ENCODE measurements at regions not wholly inside any gene's neighbourhood (a gene's known extent, or its start where the extent isn't known, plus 50 kb on each side); places are given as distances from the start of the nearest gene placed in this dataset.

DNA sequence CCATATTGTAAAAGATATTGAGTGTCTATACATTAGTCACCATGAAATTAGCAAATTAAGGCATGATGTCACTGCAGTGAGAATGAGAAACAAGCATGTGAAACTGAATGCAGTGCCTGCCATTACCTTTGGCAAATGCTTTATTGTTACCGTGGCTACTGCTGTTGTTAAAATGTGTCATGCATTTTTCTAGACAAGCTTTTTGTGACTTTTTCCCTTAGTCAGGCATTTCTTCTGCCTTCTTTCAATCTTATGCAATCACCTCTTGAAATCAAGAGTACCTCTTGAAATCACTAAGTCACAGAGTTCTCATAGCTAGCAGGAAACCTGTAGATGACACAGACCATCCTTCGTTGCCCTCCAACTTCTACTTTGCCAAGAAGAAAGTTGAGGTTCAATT lies 461.7 kb upstream of the TENM4 start:
- DNase-seq, result no peak

GRCh38 chr11:79897896-79898295 lies 457.1 kb upstream of the TENM4 start:
- no peak for DNase-seq

GRCh38 chr11:79896258-79896657 lies 455.4 kb upstream of the TENM4 start:
- no peak for DNase-seq

GRCh38 chr11:79894111-79894510 lies 453.3 kb upstream of the TENM4 start:
- DNase-seq, result no peak

DNA sequence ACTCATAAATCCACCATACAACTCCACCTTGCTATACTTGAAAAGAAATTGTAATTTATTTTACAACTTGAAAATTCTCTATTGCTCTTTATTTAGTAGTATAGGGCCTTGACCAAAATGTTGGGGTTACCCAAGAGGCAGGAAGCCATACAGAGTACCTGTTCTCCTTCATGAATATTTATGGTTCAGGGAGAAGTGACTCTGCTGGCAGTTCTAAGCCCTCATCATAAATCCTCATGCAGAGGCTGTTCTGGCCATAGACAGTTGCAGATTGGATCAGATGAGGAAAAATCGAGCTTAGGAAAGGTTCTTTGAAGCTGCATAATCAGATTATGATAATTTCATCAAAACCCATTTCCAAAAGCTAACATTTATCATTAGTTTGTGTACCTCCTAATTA lies 449.4 kb upstream of the TENM4 start:
- no peak for DNase-seq

DNA sequence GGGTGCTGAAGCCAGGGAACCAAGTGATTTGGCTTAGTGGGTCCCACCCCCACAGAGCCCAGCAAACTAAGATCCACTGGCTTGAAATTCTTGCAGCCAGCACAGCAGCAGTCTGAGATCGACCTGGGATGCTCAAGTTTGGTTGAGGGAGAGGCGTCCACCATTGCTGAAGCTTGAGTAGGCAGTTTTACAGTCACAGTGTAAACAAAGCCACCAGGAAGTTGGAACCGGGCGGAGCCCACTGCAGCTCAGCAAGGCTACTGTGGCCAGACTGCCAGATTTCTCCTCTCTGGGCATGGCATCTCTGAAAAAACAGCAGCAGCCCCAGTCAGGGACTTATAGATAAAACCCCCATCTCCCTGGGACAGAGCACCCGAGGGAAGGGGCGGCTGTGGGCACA lies 424.1 kb upstream of the TENM4 start:
- DNase-seq, result no peak

- no peak for DNase-seq
Observed at GRCh38 chr11:79860336-79860735, 419.5 kb upstream of the TENM4 start.

DNA sequence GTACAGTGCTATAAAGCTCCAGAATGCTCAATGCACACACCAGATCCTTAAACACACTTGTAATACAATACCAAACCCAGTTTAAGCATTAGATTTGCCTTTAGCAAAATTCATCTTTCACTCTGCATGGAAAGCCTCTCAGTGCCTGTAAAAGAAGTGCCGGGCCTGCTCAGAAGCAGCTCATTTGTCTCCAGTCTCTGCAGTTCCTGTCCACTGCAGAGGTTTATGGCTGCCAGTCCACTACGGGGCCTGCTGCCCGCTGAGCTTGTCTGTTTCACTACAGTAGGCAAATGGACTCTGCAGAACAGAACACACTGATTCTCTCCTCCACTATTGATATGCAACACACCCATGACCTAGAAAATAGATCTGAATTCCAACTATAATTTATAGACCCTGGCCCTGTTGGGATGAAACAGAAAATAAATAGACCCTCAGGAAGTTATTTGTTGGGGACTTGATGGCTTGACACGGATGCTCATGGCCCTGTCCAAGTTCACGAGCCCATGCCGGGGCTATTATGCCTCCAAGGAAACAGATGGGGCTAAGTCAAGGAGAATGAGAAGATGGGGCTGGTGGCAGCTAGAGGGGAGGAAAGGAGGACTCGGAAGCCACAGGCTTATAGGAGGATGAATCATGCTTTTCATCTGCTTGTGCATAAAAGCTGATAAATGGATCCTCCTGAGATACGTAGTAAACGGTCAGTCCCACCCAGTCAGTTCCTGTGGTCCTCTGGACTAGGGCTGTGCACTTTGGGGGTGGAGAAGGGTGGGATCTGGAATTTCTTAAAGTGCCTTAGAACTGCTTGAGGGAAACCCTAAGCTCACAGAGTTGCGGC lies 416.8 kb upstream of the TENM4 start:
- DNase-seq, result no peak

DNA sequence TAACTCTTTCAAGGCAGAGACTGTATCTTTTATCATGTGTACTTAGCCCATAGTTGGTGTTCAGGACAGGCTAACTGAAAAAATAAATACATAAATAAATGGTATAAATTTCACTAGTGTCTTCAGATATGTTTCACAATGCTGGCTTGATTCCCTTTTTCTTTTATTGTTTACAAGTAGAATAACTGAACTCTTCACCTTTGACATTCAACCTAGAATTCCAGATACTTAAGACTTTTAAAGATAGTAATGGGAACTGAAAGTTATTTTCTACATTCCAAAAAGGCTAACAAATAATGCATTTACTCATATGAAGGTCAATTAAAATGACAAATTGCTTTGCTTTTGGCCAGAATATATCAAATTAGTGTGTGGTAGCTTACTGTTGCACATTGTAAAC lies 411.3 kb upstream of the TENM4 start:
- DNase-seq, result no peak

DNA sequence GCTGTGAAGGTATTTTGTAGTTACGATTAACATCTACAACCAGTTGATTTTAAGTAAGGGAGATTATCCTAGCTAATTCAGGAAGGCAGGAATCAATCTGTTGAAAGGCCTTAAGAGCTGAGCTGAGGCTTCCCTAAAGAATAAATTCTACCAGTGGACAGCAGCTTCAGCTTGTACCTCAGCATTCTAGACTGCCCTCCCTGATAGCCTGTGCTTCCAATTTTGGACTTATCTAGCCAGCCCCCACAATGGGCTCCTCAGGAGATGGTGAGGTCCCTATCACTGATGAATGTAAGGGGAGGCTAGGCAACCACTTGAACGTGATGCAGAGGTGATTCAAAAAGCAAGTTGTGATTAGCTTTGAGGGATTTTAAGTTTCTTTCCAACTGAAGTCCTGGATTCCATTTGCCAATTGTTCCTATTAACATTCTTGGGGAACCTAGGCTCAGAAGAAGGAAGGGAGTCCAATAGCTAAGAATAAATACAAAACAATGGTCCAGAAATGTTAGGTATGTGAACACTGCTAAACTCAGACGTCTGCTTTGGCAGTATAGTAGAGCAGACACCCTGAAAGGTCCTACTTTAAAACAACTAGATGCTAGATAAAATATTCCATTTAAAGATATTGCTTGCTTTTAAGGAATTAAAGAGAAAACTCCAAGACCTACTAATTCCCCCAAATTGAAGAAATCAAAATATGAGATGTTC lies 404.3 kb upstream of the TENM4 start:
- DNase-seq, result no peak

GRCh38 chr11:79834015-79834414 lies 393.2 kb upstream of the TENM4 start:
- no peak for DNase-seq

- no peak for DNase-seq
Observed at GRCh38 chr11:79830446-79830845, 389.6 kb upstream of the TENM4 start.

DNA sequence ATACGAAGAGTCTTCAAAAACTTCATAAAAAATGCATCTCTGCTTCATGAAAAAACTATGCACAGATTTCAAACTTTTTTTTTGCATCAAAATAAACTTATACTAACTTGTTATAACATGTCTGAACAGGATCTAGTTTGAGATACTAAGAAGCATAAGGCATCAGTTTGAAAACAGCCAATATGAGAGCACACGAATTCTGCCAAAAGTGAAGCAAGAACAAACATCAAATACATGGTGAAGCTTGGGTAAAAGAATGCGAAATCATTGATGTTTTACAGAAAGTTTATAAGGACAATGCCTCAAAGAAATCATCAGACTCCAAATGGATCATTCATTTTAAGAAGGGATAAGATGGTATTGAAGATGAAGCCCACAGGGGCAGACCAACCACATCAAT lies 389.1 kb upstream of the TENM4 start:
- no peak for DNase-seq

DNA sequence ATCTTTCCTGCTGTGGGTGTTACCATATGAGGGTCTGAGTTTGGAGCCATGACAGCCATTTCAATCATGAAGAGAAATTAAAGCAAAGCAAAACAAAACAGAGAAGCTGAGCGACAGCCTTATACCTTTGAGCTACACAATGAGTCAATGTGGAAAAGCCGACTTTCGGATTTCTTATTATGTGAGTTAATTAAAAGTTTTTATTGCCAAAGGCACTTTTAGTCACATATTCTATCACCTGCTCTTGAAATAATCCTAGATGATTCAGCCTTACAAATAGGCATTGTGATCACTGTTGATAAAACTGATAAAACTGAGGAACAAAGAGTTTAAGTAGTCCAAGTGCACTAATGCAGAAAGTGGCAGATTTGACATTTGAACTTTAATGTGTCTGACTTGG lies 381.9 kb upstream of the TENM4 start:
- DNase-seq, result no peak

GRCh38 chr11:79813551-79813950 lies 372.7 kb upstream of the TENM4 start:
- DNase-seq, result no peak

GRCh38 chr11:79809487-79809886 lies 368.7 kb upstream of the TENM4 start:
- DNase-seq, result no peak

- no peak for DNase-seq
Observed at GRCh38 chr11:79807506-79807905, 366.7 kb upstream of the TENM4 start.

- DNase-seq, result no peak
Observed at GRCh38 chr11:79796704-79797103, 355.9 kb upstream of the TENM4 start.

DNA sequence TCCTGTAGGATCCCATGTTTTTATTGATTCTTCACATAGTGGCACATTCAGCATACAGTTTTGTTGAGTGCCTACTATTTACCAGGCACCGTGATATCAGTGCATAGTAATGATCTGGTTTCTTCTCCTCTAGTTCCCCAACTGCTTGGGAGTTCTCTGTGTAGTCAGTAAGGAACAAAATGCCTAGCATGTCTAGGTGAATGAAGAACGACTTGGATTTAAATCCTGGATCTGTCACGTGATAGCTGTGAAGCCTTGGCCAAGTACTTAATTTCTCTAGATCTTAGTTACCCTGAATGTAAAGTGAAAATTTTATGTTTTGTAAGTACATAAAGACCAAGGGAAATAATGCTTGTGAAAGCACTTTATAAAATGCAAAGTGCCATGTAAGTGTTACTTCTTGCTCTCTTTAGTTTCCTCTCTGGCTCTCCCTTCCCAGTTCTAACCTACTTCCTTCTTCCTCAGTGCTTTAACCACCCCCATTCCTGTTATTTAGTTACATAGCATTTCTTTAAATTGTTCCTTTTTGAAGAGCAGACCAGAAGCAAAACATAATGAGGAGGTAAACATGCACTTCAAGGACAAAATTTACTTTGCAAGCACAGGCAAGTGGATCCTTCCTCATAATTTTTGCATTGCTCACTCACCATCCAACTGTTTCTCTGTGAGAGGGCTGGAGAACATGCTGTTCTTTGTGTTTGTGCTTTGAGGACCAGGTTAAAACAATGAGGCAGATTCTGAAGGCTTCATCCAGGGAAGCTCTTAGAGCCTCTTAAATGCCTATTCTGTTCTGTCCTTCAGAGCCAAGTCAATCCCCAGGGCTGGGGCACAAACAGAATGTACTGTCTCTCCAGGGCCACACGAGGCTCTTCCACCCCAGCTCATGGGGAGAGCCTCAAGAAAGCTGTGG lies 353.9 kb upstream of the TENM4 start:
- DNase-seq, result no peak

- DNase-seq, result no peak
Observed at GRCh38 chr11:79794057-79794456, 353.2 kb upstream of the TENM4 start.

- DNase-seq, result no peak
Observed at GRCh38 chr11:79786961-79787360, 346.1 kb upstream of the TENM4 start.

- DNase-seq, result no peak
Observed at GRCh38 chr11:79783833-79784232, 343.0 kb upstream of the TENM4 start.

DNA sequence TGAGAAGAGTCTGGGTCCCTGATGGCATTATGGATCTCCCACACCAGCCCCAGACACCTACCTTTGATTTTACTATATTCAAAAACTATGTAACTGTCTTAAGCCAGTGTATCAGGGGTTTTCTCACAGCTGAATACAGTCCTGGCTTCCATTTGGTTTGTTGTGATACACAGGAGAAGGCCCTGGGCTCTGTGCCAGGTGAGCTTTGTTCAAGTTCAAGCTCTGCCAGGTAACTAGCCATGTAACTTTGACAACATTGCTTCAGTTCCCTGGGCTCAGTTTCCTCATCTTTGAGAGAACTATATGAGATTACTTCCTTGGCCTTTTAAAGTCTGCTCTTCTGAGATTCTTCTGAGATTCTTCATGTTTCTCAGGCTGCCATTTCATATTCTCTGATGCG lies 327.5 kb upstream of the TENM4 start:
- DNase-seq, result no peak

Measured in stimulated activated naive CD4-positive, alpha-beta T cell (primary cell).